ENCODE measurements at regions not wholly inside any gene's neighbourhood (a gene's known extent, or its start where the extent isn't known, plus 50 kb on each side); places are given as distances from the start of the nearest gene placed in this dataset.

DNA sequence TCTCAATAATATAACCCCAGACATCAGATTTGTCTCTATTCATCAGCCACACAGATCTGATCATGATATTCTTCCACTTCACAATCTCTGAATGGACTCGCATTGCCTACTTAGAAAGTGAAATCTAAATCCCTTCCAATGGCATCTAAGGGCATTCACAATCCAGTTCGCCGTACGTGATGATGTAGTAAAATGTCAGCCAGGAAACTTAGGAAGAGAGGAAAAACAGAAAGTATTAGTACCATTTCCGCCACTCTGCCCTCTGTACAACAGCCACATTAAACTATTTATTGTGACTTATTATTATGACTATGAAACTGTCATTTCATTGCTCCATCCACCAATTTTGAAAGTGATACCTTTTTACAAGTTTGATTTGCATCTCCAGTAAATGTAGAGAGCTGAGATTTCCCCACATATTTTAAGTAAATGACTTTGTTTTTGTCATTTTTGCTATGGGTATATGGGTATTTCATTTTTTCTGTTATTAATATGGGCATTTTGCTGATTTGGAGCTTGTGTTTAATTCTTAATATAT, 69.4 kb upstream of the SMIM36 start:
- TF ChIP-seq FOXK2 (IDR thresholded peaks at IDR 0.05), result no peak
- TF ChIP-seq, protein P1, sequence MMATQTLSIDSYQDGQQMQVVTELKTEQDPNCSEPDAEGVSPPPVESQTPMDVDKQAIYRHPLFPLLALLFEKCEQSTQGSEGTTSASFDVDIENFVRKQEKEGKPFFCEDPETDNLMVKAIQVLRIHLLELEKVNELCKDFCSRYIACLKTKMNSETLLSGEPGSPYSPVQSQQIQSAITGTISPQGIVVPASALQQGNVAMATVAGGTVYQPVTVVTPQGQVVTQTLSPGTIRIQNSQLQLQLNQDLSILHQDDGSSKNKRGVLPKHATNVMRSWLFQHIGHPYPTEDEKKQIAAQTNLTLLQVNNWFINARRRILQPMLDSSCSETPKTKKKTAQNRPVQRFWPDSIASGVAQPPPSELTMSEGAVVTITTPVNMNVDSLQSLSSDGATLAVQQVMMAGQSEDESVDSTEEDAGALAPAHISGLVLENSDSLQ (IDR thresholded peaks at IDR 0.05), result no peak
- TF ChIP-seq LEF1 (IDR thresholded peaks at IDR 0.05; ENCODE audit: borderline replicate concordance), result no peak
- no peak for TF ChIP-seq TARDBP (IDR thresholded peaks at IDR 0.05)
- no peak for TF ChIP-seq BHLHE40 (IDR thresholded peaks at IDR 0.05; ENCODE audit: borderline replicate concordance)
- TF ChIP-seq FOXM1 (IDR thresholded peaks at IDR 0.05; ENCODE audit: borderline replicate concordance), result no peak
- TF ChIP-seq NFRKB (IDR thresholded peaks at IDR 0.05), result no peak
- TF ChIP-seq ARNT (IDR thresholded peaks at IDR 0.05), result no peak
- TF ChIP-seq SUZ12 (IDR thresholded peaks at IDR 0.05), result no peak
- TF ChIP-seq FOXA1 (IDR thresholded peaks at IDR 0.05), result no peak
